ENCODE measurements at regions not wholly inside any gene's neighbourhood (a gene's known extent, or its start where the extent isn't known, plus 50 kb on each side); places are given as distances from the start of the nearest gene placed in this dataset.

DNA sequence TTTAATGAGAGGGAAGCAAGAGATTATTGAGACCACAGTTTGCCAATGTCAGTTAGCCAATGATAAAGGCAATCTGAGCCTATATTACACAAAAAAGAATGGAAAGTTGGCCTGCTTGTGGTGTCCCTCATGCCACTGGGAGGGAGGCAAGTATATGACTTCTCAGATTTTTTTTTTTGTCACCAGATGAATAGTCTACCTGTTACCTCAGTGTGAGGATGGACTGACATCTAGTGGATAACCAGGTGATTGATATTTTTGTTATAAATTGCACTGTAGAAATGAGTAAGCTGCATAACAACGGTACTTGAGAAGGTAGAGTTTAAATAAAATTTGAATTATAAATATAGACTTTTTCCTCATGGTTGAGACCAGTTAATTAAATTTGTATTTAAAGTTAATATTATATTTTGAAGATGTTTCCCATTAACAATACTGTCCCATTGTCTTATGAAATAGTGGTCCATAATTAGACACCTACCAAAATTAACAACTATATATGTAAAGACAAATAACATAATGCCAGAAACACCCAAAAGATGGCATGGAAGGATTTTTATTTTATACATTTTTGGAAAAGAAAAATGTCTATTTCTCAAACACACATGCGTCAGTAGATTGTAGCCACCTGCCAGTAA, 237.8 kb upstream of the GADL1 start:
- H2AFZ ChIP-seq (ENCODE audit: low read length) = no peak overlapping the region
- H3K79me2 ChIP-seq (ENCODE audit: low read length) = no peaks in the 10 kb centered on the region
- no peaks in the 10 kb centered on the region for H3K9me3 ChIP-seq (ENCODE audit: low read length)
- no peaks in the 10 kb centered on the region for H3K27me3 ChIP-seq (ENCODE audit: low read length)
- peak; percentile 71 for DNase-seq
- H3K27ac ChIP-seq (ENCODE audit: low read length) = no peak overlapping the region
- H3K4me3 ChIP-seq (ENCODE audit: low read length) = no peak overlapping the region
- H3K4me1 ChIP-seq (ENCODE audit: low read length) = no peaks in the 10 kb centered on the region
- H4K20me1 ChIP-seq (ENCODE audit: insufficient read depth, low read depth, low read length) = no peaks in the 10 kb centered on the region
- H3K9me2 ChIP-seq (replicated peaks; ENCODE audit: insufficient read depth, low read length) = no peaks in the 10 kb centered on the region
- H3K36me3 ChIP-seq (ENCODE audit: insufficient read depth, low read length) = no peaks in the 10 kb centered on the region
- no peak overlapping the region for H3K9ac ChIP-seq (ENCODE audit: low read length)
- H3K4me2 ChIP-seq (ENCODE audit: low read depth, low read length, poor library complexity, severe bottlenecking) = no peak overlapping the region

DNA sequence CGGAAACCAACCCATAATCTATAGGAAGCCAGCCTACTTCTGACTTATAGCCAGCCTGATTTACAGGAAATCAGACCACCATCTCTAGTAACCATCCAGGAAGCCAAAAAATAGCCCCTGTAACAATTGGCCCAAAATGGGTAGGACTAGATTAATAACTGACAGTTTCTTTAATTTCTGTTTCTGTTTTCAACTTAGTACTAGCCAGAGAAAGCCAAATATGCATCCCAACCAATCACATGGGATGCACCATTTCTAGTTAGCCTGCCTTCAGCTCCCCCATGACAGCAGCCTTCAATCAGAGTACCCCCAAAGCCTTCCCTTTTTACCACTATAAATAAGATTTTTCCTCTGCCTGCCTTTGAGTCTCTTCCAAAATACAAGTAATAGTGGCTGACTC, 239.1 kb upstream of the GADL1 start:
- H3K9ac ChIP-seq (ENCODE audit: low read length) = no peak overlapping the region
- no peak overlapping the region for H3K4me3 ChIP-seq (ENCODE audit: low read length)
- H3K36me3 ChIP-seq (ENCODE audit: insufficient read depth, low read length) = no peaks in the 10 kb centered on the region
- DNase-seq = no peak
- no peaks in the 10 kb centered on the region for H3K4me1 ChIP-seq (ENCODE audit: low read length)
- H3K27me3 ChIP-seq (ENCODE audit: low read length) = no peaks in the 10 kb centered on the region
- H3K79me2 ChIP-seq (ENCODE audit: low read length) = no peaks in the 10 kb centered on the region
- no peaks in the 10 kb centered on the region for H3K9me3 ChIP-seq (ENCODE audit: low read length)
- no peaks in the 10 kb centered on the region for H4K20me1 ChIP-seq (ENCODE audit: insufficient read depth, low read depth, low read length)
- H2AFZ ChIP-seq (ENCODE audit: low read length) = no peak overlapping the region
- H3K9me2 ChIP-seq (replicated peaks; ENCODE audit: insufficient read depth, low read length) = no peaks in the 10 kb centered on the region
- no peak overlapping the region for H3K4me2 ChIP-seq (ENCODE audit: low read depth, low read length, poor library complexity, severe bottlenecking)
- H3K27ac ChIP-seq (ENCODE audit: low read length) = no peak overlapping the region

DNA sequence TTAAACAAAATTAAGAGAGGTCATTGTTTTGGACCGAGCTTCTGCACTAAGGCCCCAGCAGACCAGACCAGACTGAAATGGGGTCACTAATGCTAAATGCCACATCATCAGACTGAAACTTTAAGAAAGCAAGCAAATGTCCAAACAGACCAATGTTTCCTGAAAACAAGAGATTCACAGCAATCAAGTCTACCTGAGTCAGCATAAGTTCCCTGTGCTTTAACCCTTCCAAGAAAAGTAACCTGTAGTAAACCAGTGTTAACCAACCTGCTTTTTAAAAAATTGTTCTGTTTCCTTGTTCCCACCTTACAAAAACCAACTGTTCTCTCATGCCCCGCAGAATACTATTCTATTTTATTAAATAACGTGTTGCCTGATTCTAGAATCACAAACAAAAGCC, 241.1 kb upstream of the GADL1 start:
- no peaks in the 10 kb centered on the region for H3K79me2 ChIP-seq (ENCODE audit: low read length)
- no peak overlapping the region for H2AFZ ChIP-seq (ENCODE audit: low read length)
- H3K9me2 ChIP-seq (replicated peaks; ENCODE audit: insufficient read depth, low read length) = no peaks in the 10 kb centered on the region
- no peaks in the 10 kb centered on the region for H3K9me3 ChIP-seq (ENCODE audit: low read length)
- no peak overlapping the region for H3K4me2 ChIP-seq (ENCODE audit: low read depth, low read length, poor library complexity, severe bottlenecking)
- H3K27ac ChIP-seq (ENCODE audit: low read length) = no peak overlapping the region
- H3K4me1 ChIP-seq (ENCODE audit: low read length) = no peaks in the 10 kb centered on the region
- no peak overlapping the region for H3K9ac ChIP-seq (ENCODE audit: low read length)
- no peak for DNase-seq
- H3K36me3 ChIP-seq (ENCODE audit: insufficient read depth, low read length) = no peaks in the 10 kb centered on the region
- no peak overlapping the region for H3K4me3 ChIP-seq (ENCODE audit: low read length)
- H4K20me1 ChIP-seq (ENCODE audit: insufficient read depth, low read depth, low read length) = no peaks in the 10 kb centered on the region
- H3K27me3 ChIP-seq (ENCODE audit: low read length) = no peaks in the 10 kb centered on the region

DNA sequence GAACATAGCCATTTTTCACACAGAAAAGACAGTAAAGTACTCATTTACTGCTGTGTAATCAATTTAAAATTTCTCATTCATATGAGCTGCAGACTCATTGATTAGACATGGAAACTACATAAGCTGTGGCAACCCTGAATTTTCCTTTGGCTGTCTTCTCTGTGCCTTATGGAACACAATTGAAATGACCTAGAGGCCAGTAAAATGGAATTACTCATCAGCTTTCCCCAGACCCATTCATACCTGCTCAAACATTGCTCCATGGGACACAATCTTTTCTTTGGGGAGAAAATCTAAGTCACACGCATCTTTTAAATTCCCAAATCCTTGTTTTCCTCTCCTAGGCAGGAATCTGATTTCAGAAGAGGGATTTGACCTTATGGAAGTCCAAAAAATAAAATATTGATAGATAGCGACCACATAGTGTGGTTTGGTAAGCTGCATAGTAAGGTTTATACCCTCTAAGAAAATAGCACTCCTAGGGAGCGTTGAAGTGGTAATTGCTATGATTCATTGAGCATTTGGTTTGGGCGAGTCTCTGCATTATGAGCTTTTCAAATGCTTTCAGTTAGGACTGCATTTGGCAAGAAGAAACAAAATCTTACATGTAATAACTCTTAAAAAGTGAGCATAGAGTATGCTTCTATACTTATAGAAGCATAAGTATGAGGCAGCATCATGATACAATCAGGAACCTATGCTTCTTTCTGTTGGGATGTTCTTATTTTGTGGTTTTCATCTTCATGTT, 243.4 kb upstream of the GADL1 start:
- H3K4me1 ChIP-seq (ENCODE audit: low read length) = no peaks in the 10 kb centered on the region
- H4K20me1 ChIP-seq (ENCODE audit: insufficient read depth, low read depth, low read length) = no peaks in the 10 kb centered on the region
- H3K4me2 ChIP-seq (ENCODE audit: low read depth, low read length, poor library complexity, severe bottlenecking) = no peak overlapping the region
- no peak overlapping the region for H2AFZ ChIP-seq (ENCODE audit: low read length)
- H3K27me3 ChIP-seq (ENCODE audit: low read length) = no peaks in the 10 kb centered on the region
- H3K4me3 ChIP-seq (ENCODE audit: low read length) = no peak overlapping the region
- no peaks in the 10 kb centered on the region for H3K9me2 ChIP-seq (replicated peaks; ENCODE audit: insufficient read depth, low read length)
- no peak overlapping the region for H3K9ac ChIP-seq (ENCODE audit: low read length)
- H3K79me2 ChIP-seq (ENCODE audit: low read length) = no peaks in the 10 kb centered on the region
- H3K27ac ChIP-seq (ENCODE audit: low read length) = no peak overlapping the region
- H3K9me3 ChIP-seq (ENCODE audit: low read length) = no peaks in the 10 kb centered on the region
- no peaks in the 10 kb centered on the region for H3K36me3 ChIP-seq (ENCODE audit: insufficient read depth, low read length)
- DNase-seq = no peak

DNA sequence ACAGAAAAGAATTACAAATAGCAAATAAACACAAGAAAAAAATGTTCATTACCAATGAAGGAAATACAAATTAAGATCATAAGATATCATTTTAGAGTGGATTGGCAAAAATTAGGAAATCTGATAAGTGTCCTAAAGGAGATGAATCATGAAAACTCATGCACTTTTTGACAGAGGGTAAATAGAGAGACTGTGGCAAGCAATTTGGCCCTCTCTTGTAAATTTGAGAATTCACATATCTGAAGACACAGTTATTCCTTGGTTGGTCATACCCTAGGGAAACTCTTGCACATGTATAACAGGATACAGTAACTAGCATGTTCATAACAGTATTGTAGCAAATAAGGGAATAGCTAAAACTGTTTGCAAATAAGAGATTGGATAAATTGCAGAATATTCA, 246.0 kb upstream of the GADL1 start:
- Histone ChIP-seq H3K27ac (ENCODE audit: low read length) (no peak overlapping the region), H3K36me3 (ENCODE audit: insufficient read depth, low read length) (no peaks in the 10 kb centered on the region), H3K4me1 (ENCODE audit: low read length) (no peaks in the 10 kb centered on the region), H4K20me1 (ENCODE audit: insufficient read depth, low read depth, low read length) (no peaks in the 10 kb centered on the region), H3K79me2 (ENCODE audit: low read length) (no peaks in the 10 kb centered on the region), H2AFZ (ENCODE audit: low read length) (no peak overlapping the region), H3K9me2 (replicated peaks; ENCODE audit: insufficient read depth, low read length) (no peaks in the 10 kb centered on the region), H3K27me3 (ENCODE audit: low read length) (no peaks in the 10 kb centered on the region), H3K4me2 (ENCODE audit: low read depth, low read length, poor library complexity, severe bottlenecking) (no peak overlapping the region), H3K9me3 (ENCODE audit: low read length) (no peaks in the 10 kb centered on the region), H3K4me3 (ENCODE audit: low read length) (no peak overlapping the region), H3K9ac (ENCODE audit: low read length) (no peak overlapping the region)
- DNase-seq = no peak

GRCh38 chr3:31142139-31142538, 247.7 kb upstream of the GADL1 start:
- no peaks in the 10 kb centered on the region for H4K20me1 ChIP-seq (ENCODE audit: insufficient read depth, low read depth, low read length)
- H3K9ac ChIP-seq (ENCODE audit: low read length) = no peak overlapping the region
- no peaks in the 10 kb centered on the region for H3K27me3 ChIP-seq (ENCODE audit: low read length)
- H3K36me3 ChIP-seq (ENCODE audit: insufficient read depth, low read length) = no peaks in the 10 kb centered on the region
- DNase-seq = no peak
- no peaks in the 10 kb centered on the region for H3K9me2 ChIP-seq (replicated peaks; ENCODE audit: insufficient read depth, low read length)
- no peak overlapping the region for H3K27ac ChIP-seq (ENCODE audit: low read length)
- no peaks in the 10 kb centered on the region for H3K79me2 ChIP-seq (ENCODE audit: low read length)
- H3K4me1 ChIP-seq (ENCODE audit: low read length) = no peaks in the 10 kb centered on the region
- H3K4me3 ChIP-seq (ENCODE audit: low read length) = no peak overlapping the region
- no peak overlapping the region for H3K4me2 ChIP-seq (ENCODE audit: low read depth, low read length, poor library complexity, severe bottlenecking)
- H3K9me3 ChIP-seq (ENCODE audit: low read length) = no peaks in the 10 kb centered on the region
- H2AFZ ChIP-seq (ENCODE audit: low read length) = no peak overlapping the region

DNA sequence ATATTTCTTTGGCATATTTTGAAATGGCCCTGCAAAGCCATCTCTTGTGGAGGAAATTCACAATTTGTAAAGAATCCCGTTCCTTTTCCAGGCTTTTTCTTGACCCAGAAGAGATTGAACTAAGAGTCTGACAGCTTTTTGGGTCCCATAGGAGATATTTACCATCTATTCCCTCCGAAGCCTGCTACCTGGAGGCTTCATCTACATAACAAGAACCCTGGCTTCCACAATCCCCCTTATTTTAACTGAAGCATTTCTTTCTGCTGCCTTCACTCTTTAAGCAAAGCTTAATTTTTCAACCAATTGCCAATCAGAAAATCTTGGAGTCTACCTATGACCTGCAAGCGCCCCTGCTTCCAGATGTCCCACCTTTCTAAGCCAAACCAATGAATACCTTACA, 248.1 kb upstream of the GADL1 start:
- no peaks in the 10 kb centered on the region for H3K27me3 ChIP-seq (ENCODE audit: low read length)
- DNase-seq = no peak
- H3K9ac ChIP-seq (ENCODE audit: low read length) = no peak overlapping the region
- H4K20me1 ChIP-seq (ENCODE audit: insufficient read depth, low read depth, low read length) = no peaks in the 10 kb centered on the region
- H2AFZ ChIP-seq (ENCODE audit: low read length) = no peak overlapping the region
- H3K4me2 ChIP-seq (ENCODE audit: low read depth, low read length, poor library complexity, severe bottlenecking) = no peak overlapping the region
- H3K4me3 ChIP-seq (ENCODE audit: low read length) = no peak overlapping the region
- H3K9me3 ChIP-seq (ENCODE audit: low read length) = no peaks in the 10 kb centered on the region
- no peaks in the 10 kb centered on the region for H3K79me2 ChIP-seq (ENCODE audit: low read length)
- H3K27ac ChIP-seq (ENCODE audit: low read length) = no peak overlapping the region
- no peaks in the 10 kb centered on the region for H3K4me1 ChIP-seq (ENCODE audit: low read length)
- no peaks in the 10 kb centered on the region for H3K9me2 ChIP-seq (replicated peaks; ENCODE audit: insufficient read depth, low read length)
- no peaks in the 10 kb centered on the region for H3K36me3 ChIP-seq (ENCODE audit: insufficient read depth, low read length)

DNA sequence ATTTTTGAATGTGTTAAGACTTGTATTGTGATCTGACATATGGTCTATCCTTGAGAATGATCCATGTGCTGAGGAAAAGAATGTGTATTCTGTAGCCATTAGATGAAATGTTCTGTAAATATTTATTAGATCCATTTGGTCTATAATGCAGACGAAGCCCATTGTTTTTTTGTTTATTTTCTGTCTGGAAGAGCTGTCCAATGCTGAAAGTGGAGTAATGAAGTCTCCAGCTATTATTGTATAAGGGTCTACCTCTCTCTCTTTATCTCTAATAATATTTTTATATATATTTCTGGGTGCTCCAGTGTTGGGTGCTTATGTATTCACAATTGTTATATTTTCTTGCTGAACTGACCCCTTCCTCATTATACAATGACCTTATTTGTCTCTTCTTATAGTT, 250.6 kb upstream of the GADL1 start:
- Histone ChIP-seq H3K27ac (ENCODE audit: low read length) (no peak overlapping the region), H3K27me3 (ENCODE audit: low read length) (no peaks in the 10 kb centered on the region), H3K9ac (ENCODE audit: low read length) (no peak overlapping the region), H3K79me2 (ENCODE audit: low read length) (no peaks in the 10 kb centered on the region), H3K9me2 (replicated peaks; ENCODE audit: insufficient read depth, low read length) (no peaks in the 10 kb centered on the region), H4K20me1 (ENCODE audit: insufficient read depth, low read depth, low read length) (no peaks in the 10 kb centered on the region), H3K4me3 (ENCODE audit: low read length) (no peak overlapping the region), H3K9me3 (ENCODE audit: low read length) (no peaks in the 10 kb centered on the region), H3K4me2 (ENCODE audit: low read depth, low read length, poor library complexity, severe bottlenecking) (no peak overlapping the region), H3K4me1 (ENCODE audit: low read length) (no peaks in the 10 kb centered on the region), H3K36me3 (ENCODE audit: insufficient read depth, low read length) (no peaks in the 10 kb centered on the region), H2AFZ (ENCODE audit: low read length) (no peak overlapping the region)
- DNase-seq = no peak
